Thyroid gland (tissue), 4 donors: ENCODE measurements at regions not wholly inside any gene's neighbourhood (a gene's known extent, or its start where the extent isn't known, plus 50 kb on each side); places are given as distances from the start of the nearest gene placed in this dataset.

Experiments
- POLR2A ChIP-seq, 2 donors: fragments of 450-650 bp; IDR thresholded peaks; one replicate each; pipeline ENCODE4 v1.6.1; 2017; ENCODE audit warnings: antibody characterized with exemption in 2 of 2, mild to moderate bottlenecking in 2 of 2, moderate library complexity in 1 of 2
- TF ChIP-seq, protein P1 (sequence below), 6 experiments: fragments of 200-600 bp in 3 of 6; fragments of 450-650 bp in 3 of 6; sonication (generic) in 3 of 6; IDR thresholded peaks; one replicate each; pipeline ENCODE4 v1.5.1; 2016 to 2019; ENCODE audit warnings: antibody characterized with exemption in 6 of 6, mild to moderate bottlenecking in 2 of 6, inconsistent platforms in 1 of 6, moderate library complexity in 1 of 6

DNA sequence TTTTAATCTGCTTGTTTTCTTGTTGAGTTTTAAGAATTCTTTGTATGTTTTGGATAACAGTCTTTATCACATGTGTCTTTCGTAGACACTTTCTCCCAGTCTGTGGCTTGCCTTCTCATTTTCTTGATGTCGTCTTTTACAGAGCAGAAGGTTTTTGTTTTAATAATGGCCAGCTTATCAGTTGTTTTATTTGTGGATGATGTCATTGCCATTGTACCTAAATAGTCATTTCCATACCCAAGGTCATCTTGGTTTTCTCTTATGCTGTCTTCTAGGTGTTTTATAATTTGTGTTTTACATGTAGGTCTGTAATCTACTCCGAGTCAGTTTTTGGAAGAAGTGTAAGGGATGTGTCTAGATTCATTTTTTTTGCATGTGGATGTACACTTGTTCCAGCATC, 159.6 kb upstream of the NUDT6 start:
- TF ChIP-seq, protein P1, sequence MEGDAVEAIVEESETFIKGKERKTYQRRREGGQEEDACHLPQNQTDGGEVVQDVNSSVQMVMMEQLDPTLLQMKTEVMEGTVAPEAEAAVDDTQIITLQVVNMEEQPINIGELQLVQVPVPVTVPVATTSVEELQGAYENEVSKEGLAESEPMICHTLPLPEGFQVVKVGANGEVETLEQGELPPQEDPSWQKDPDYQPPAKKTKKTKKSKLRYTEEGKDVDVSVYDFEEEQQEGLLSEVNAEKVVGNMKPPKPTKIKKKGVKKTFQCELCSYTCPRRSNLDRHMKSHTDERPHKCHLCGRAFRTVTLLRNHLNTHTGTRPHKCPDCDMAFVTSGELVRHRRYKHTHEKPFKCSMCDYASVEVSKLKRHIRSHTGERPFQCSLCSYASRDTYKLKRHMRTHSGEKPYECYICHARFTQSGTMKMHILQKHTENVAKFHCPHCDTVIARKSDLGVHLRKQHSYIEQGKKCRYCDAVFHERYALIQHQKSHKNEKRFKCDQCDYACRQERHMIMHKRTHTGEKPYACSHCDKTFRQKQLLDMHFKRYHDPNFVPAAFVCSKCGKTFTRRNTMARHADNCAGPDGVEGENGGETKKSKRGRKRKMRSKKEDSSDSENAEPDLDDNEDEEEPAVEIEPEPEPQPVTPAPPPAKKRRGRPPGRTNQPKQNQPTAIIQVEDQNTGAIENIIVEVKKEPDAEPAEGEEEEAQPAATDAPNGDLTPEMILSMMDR (IDR thresholded peaks at IDR 0.05), result no peak
- TF ChIP-seq POLR2A (IDR thresholded peaks at IDR 0.05), result no peak
